Spleen (tissue), 11 donors: ENCODE measurements at regions not wholly inside any gene's neighbourhood (a gene's known extent, or its start where the extent isn't known, plus 50 kb on each side); places are given as distances from the start of the nearest gene placed in this dataset.
A peak's percentile ranks its signal among the peaks of the same experiment; 100 is the strongest.

Source experiments
- DNase-seq: peaks from one replicate; pipeline ENCODE4 v3.0.0-alpha.2; 2020
- H3K27ac ChIP-seq, 8 donors: fragments of 200-600 bp; sonication (generic) in 7 of 8; 1 replicate in 4 of 8; 2 replicates in 4 of 8; pipeline versions ENCODE4 v1.5.0 to v1.8.0; 2016 to 2021; ENCODE audit warnings: inconsistent platforms in 4 of 8, mild to moderate bottlenecking in 4 of 8, moderate library complexity in 1 of 8
- H3K27me3 ChIP-seq, 7 donors: fragments of 200-600 bp; sonication (generic) in 6 of 7; replicated peaks in 1 of 7; 1 replicate in 4 of 7; 2 replicates in 3 of 7; pipeline versions ENCODE4 v1.5.0 to v1.8.0; 2016 to 2021; ENCODE audit warnings: inconsistent platforms in 3 of 7, mild to moderate bottlenecking in 1 of 7
- H3K36me3 ChIP-seq, 6 donors: fragments of 200-600 bp; sonication (generic) in 5 of 6; 1 replicate in 4 of 6; 2 replicates in 2 of 6; pipeline versions ENCODE4 v1.5.0 to v1.8.0; 2016 to 2021; ENCODE audit warnings: inconsistent platforms in 2 of 6
- H3K4me1 ChIP-seq, 6 donors: fragments of 200-600 bp; sonication (generic) in 5 of 6; 1 replicate in 3 of 6; 2 replicates in 3 of 6; pipeline versions ENCODE4 v1.5.0 to v1.8.0; 2016 to 2021; ENCODE audit warnings: inconsistent platforms in 3 of 6
- H3K4me3 ChIP-seq, 8 donors: fragments of 200-600 bp; sonication (generic) in 7 of 8; 1 replicate in 4 of 8; 2 replicates in 4 of 8; pipeline versions ENCODE4 v1.5.0 to v1.8.0; 2016 to 2021; ENCODE audit warnings: inconsistent platforms in 4 of 8, mild to moderate bottlenecking in 4 of 8, moderate library complexity in 2 of 8
- H3K9me3 ChIP-seq, 8 donors: fragments of 200-600 bp; sonication (generic) in 7 of 8; 1 replicate in 4 of 8; 2 replicates in 4 of 8; pipeline versions ENCODE4 v1.5.0 to v1.8.0; 2016 to 2021; ENCODE audit warnings: inconsistent platforms in 4 of 8
- POLR2A ChIP-seq, 3 donors: fragments of 450-650 bp; IDR thresholded peaks; one replicate each; pipeline ENCODE4 v1.5.1; 2017; ENCODE audit warnings: antibody characterized with exemption in 3 of 3, mild to moderate bottlenecking in 1 of 3
- POLR2AphosphoS5 ChIP-seq, 3 donors: sonication (generic); formaldehyde crosslinking; IDR thresholded peaks; one replicate each; pipeline ENCODE4 v1.5.1; 2017; ENCODE audit warnings: antibody characterized with exemption in 3 of 3
- WGBS, 5 donors: extraction: QIAGEN DNeasy Blood & Tissue Kit in 3 of 5; methylation state at CpG; one replicate each; pipeline versions ENCODE4 v1.1.5 to v1.1.7; 2013 to 2018; 5-methylcytosine and 5-hydroxymethylcytosine counted together
- intact Hi-C: fragments of 100-400 bp; cut with DNase I; formaldehyde crosslinking; loops from one replicate; pipeline ENCODE4 v1.15.0; 2023; ENCODE audit warnings: low total_unique reads
- TF ChIP-seq, protein P1 (sequence below), 11 experiments: fragments of 200-600 bp in 7 of 11; fragments of 450-650 bp in 4 of 11; sonication (generic) in 4 of 11; IDR thresholded peaks in 8 of 11; conservative IDR thresholded peaks in 3 of 11; 1 replicate in 7 of 11; 2 replicates in 4 of 11; pipeline versions ENCODE4 v1.4.0 to v1.8.0; 2016 to 2021; ENCODE audit warnings: antibody characterized with exemption in 11 of 11, inconsistent platforms in 4 of 11, mild to moderate bottlenecking in 1 of 11
- donor health status: healthy with polysubstance abuse.
- donor health status: DM: no; HTN: no; CAD: no; lungs with moderate emphysema.
- donor health status: DM: no; HTN: no; CAD: no.
- donor health status: Bipolar disorder and iron deficiency.
- donor health status: healthy.
- donor health status: DM: no; HTN: no; CAD: no.
- donor health status: DM: yes; HTN: yes; CAD: no.

DNA sequence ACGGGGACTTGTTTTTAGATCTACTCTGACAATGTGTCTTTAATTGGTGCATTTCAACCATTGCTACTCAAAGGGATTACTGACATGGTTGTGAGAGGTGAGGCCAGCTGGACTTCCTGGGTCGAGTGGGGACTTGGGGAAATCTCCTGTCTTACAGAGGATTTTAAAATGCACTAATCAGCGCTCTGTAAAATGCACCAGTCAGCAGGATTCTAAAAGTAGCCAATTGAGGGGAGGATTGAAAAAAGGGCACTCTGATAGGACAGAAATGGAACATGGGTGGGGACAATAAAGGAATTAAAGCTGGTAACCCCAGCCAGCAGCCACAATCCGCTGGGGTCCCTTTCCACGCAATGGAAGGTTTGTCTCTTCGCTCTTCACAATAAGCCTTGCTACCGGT is 122.5 kb upstream of the SNRPN start:
- H3K27ac ChIP-seq: no peak overlapping the region
- intact Hi-C loops: no loop called here
- WGBS, 5 donors: 66 to 79% (median 74%) methylated on average over 7 of the region's 7 CpGs
- H3K9me3 ChIP-seq: peaks cover 0 to 25% (median 8%) of the 10 kb centered on the region in 8 donors
- H3K36me3 ChIP-seq: no peaks in the 10 kb centered on the region
- H3K27me3 ChIP-seq: no peaks in the 10 kb centered on the region
- TF ChIP-seq POLR2AphosphoS5 (IDR thresholded peaks at IDR 0.05) (no peak), POLR2A (IDR thresholded peaks at IDR 0.05) (no peak)
- TF ChIP-seq, protein P1, sequence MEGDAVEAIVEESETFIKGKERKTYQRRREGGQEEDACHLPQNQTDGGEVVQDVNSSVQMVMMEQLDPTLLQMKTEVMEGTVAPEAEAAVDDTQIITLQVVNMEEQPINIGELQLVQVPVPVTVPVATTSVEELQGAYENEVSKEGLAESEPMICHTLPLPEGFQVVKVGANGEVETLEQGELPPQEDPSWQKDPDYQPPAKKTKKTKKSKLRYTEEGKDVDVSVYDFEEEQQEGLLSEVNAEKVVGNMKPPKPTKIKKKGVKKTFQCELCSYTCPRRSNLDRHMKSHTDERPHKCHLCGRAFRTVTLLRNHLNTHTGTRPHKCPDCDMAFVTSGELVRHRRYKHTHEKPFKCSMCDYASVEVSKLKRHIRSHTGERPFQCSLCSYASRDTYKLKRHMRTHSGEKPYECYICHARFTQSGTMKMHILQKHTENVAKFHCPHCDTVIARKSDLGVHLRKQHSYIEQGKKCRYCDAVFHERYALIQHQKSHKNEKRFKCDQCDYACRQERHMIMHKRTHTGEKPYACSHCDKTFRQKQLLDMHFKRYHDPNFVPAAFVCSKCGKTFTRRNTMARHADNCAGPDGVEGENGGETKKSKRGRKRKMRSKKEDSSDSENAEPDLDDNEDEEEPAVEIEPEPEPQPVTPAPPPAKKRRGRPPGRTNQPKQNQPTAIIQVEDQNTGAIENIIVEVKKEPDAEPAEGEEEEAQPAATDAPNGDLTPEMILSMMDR (IDR thresholded peaks at IDR 0.05 in 8 of 11, conservative IDR thresholded peaks at IDR 0.05 in 3 of 11): no peak
- no peaks in the 10 kb centered on the region for H3K4me1 ChIP-seq
- no peak for DNase-seq
- H3K4me3 ChIP-seq: no peak overlapping the region

DNA sequence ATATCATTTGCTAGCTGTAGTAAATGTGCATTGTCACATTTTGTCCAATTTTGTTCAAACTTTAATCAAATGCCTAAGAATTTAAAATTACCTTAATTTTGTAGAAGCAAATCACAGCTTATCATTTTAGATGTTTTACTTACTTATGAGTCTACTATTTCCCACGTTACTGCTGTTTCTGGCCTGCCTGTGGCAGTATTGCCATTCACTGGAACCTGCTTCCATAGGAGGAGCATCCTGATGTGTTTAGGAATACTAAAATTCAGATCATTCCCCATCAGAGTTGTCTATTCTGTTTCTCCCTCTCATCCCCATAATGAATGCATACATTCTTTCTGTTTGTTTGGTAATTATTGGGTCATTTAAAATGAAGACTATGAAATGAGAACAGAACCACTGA is 119.5 kb upstream of the SNRPN start:
- 51 to 71% (median 56%) methylated on average over 1 of the region's 1 CpG for WGBS, 5 donors
- Histone ChIP-seq H3K9me3 (peaks cover 0 to 54% (median 17%) of the 10 kb centered on the region in 8 donors), H3K4me3 (no peak overlapping the region), H3K36me3 (no peaks in the 10 kb centered on the region), H3K27me3 (no peaks in the 10 kb centered on the region), H3K4me1 (no peaks in the 10 kb centered on the region), H3K27ac (no peak overlapping the region)
- no peak for DNase-seq
- TF ChIP-seq POLR2AphosphoS5 (IDR thresholded peaks at IDR 0.05): no peak
- intact Hi-C loops: no loop called here

DNA sequence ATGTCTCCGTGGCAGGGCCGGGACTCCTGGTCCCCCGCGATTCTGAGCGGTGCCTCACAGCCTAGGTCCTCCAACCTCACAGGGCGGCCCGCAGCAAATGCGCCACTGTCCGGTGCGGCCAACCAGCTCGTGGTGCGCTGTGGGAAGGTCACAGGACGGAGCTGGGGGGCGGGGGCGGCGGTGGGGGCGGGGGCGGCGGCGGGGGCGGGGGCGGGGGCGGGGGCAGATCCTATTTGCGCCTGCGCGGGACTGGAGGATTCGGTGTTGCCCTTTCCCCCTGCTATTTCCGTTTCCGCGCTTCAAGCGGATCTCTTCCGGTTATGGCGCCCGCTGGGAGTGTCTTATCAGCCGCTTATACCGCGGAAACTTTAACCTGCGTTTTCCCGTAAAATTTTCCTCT is 106.7 kb upstream of the SNRPN start:
- intact Hi-C loops: no loop called here
- H3K4me3 ChIP-seq: peak overlapping the region in 4 of 8 donors; percentile 1 to 51 (median 16)
- H3K4me1 ChIP-seq: no peaks in the 10 kb centered on the region
- H3K36me3 ChIP-seq: no peaks in the 10 kb centered on the region
- TF ChIP-seq POLR2A (IDR thresholded peaks at IDR 0.05) (no peak), POLR2AphosphoS5 (IDR thresholded peaks at IDR 0.05) (no peak)
- TF ChIP-seq, protein P1 (IDR thresholded peaks at IDR 0.05 in 8 of 11, conservative IDR thresholded peaks at IDR 0.05 in 3 of 11): no peak
- DNase-seq: no peak
- no peak overlapping the region for H3K27ac ChIP-seq
- peaks cover 0 to 9% (median 0%) of the 10 kb centered on the region in 7 donors for H3K27me3 ChIP-seq
- WGBS, 5 donors: 37 to 45% (median 39%) methylated on average over 23 to 39 of the region's 39 CpGs
- peaks cover 0 to 83% (median 22%) of the 10 kb centered on the region in 8 donors for H3K9me3 ChIP-seq

DNA sequence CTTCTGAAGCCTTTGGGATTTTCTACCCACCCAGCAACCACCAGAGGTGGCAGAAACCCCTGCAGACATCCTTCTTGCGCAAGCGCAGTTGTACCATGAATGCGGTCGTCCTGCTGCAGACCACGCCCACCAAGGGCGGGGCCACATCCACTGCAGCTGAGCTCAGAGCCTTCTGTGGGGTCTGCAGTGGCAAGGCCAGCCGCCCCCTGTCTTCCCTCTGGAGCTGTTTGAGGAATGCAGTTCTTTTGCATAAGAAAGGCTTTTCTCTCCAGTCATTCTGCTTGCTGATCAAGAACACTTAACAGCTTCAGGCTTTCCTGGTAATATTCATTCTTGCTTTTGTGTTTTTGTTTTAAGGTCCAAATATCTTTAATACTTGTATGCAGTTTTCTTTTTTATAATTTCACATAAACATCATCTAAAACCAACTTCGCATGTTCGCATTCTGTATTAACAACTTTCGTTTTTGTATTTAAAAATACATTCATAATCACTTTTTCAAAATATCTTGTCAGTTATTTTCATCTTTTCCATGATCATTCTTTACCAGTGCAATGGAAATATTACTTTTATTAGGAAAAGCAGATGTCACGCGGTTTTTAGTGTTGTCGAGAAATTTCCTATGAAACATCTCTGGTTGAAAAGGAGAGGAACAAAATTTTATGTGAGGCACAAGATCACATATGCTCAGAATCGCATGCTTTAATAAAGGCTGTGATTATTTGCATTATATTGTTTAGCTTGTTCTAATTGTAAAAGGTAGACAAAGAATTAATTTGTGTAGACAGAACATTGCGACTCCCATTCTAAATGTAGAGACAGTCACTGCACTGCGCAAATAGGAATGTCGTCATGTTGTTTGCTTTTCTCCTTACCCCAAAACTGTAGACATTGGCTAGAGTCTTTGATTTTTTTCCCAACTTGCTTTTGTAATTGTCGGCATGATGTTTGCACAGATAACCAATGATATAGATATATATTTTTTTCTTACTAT is 98.1 kb upstream of the SNRPN start:
- 49 to 57% (median 53%) methylated on average over 18 of the region's 18 CpGs for WGBS, 5 donors
- intact Hi-C loops: no loop called here
- TF ChIP-seq, protein P1 (IDR thresholded peaks at IDR 0.05 in 8 of 11, conservative IDR thresholded peaks at IDR 0.05 in 3 of 11): no peak
- TF ChIP-seq POLR2AphosphoS5 (IDR thresholded peaks at IDR 0.05) (no peak), POLR2A (IDR thresholded peaks at IDR 0.05) (no peak)
- H3K27ac ChIP-seq: no peak overlapping the region
- peaks cover 0 to 29% (median 0%) of the 10 kb centered on the region in 7 donors for H3K27me3 ChIP-seq
- H3K36me3 ChIP-seq: no peaks in the 10 kb centered on the region
- DNase-seq: no peak
- H3K4me1 ChIP-seq: no peaks in the 10 kb centered on the region
- no peak overlapping the region for H3K4me3 ChIP-seq
- peaks cover 0 to 50% (median 9%) of the 10 kb centered on the region in 8 donors for H3K9me3 ChIP-seq
